ENCODE measurements at regions not wholly inside any gene's neighbourhood (a gene's known extent, or its start where the extent isn't known, plus 50 kb on each side); places are given as distances from the start of the nearest gene placed in this dataset.

- peaks cover 6% of the 10 kb centered on the region for H3K27me3 Mint-ChIP-seq (ENCODE audit: insufficient read depth)
- Histone ChIP-seq H3K9me3 (ENCODE audit: control insufficient read depth, low read length) (peaks cover 6% of the 10 kb centered on the region), H3K27me3 (ENCODE audit: control insufficient read depth, insufficient read depth, low read length, poor library complexity, severe bottlenecking) (peaks cover 21% of the 10 kb centered on the region), H3K9ac (ENCODE audit: extremely low read depth, low read length, poor library complexity, severe bottlenecking) (no peak overlapping the region), H3K4me1 (ENCODE audit: control insufficient read depth, insufficient read depth, low read length) (no peaks in the 10 kb centered on the region), H3K36me3 (ENCODE audit: control insufficient read depth, insufficient read depth, low read length) (no peaks in the 10 kb centered on the region), H3K4me3 (ENCODE audit: low read length) (no peak overlapping the region), H3K27ac (ENCODE audit: low read depth, low read length) (no peak overlapping the region)
- no peak for DNase-seq
- H3K27ac Mint-ChIP-seq, result no peak overlapping the region
- TF ChIP-seq CTCF (conservative IDR thresholded peaks at IDR 0.05), result no peak
- H3K4me1 Mint-ChIP-seq, result peaks cover 8% of the 10 kb centered on the region
- peaks cover 6% of the 10 kb centered on the region for H3K9me3 Mint-ChIP-seq
- H3K4me3 Mint-ChIP-seq, result no peak overlapping the region
- H3K36me3 Mint-ChIP-seq (ENCODE audit: low read depth), result no peaks in the 10 kb centered on the region
Measured at GRCh38 chr1:56054959-56055358, 524.4 kb downstream of the PLPP3 start.

GRCh38 chr1:56052041-56052440 lies 527.3 kb downstream of the PLPP3 start:
- 20 to 76% methylated on average over 1 to 2 of the region's 2 CpGs for WGBS, 2 experiments (ENCODE audit: insufficient coverage in 1 of 2, insufficient read length in 1 of 2)

GRCh38 chr1:56050911-56051310 lies 528.5 kb downstream of the PLPP3 start:
- Histone ChIP-seq H3K36me3 (ENCODE audit: control insufficient read depth, insufficient read depth, low read length) (no peaks in the 10 kb centered on the region), H3K27ac (ENCODE audit: low read depth, low read length) (no peak overlapping the region), H3K9ac (ENCODE audit: extremely low read depth, low read length, poor library complexity, severe bottlenecking) (no peak overlapping the region), H3K27me3 (ENCODE audit: control insufficient read depth, insufficient read depth, low read length, poor library complexity, severe bottlenecking) (peaks cover 27% of the 10 kb centered on the region), H3K4me3 (ENCODE audit: low read length) (no peak overlapping the region), H3K9me3 (ENCODE audit: control insufficient read depth, low read length) (peaks cover 6% of the 10 kb centered on the region), H3K4me1 (ENCODE audit: control insufficient read depth, insufficient read depth, low read length) (no peaks in the 10 kb centered on the region)
- peaks cover 6% of the 10 kb centered on the region for H3K27me3 Mint-ChIP-seq (ENCODE audit: insufficient read depth)
- no peak for DNase-seq
- no peaks in the 10 kb centered on the region for H3K4me1 Mint-ChIP-seq
- WGBS, 2 experiments (ENCODE audit: insufficient coverage in 1 of 2, insufficient read length in 1 of 2), result 91% methylated on average over 2 of the region's 2 CpGs; no CpG with 5 or more reads in 1 of the 2 experiments
- no peaks in the 10 kb centered on the region for H3K36me3 Mint-ChIP-seq (ENCODE audit: low read depth)
- H3K4me3 Mint-ChIP-seq, result no peak overlapping the region
- H3K27ac Mint-ChIP-seq, result no peak overlapping the region
- H3K9me3 Mint-ChIP-seq, result peaks cover 13% of the 10 kb centered on the region
- TF ChIP-seq CTCF (conservative IDR thresholded peaks at IDR 0.05), result no peak

More at GRCh38 chr1:56052041-56052440, 527.3 kb downstream of the PLPP3 start:
- Mint-ChIP-seq H3K4me3 (no peak overlapping the region), H3K36me3 (ENCODE audit: low read depth) (no peaks in the 10 kb centered on the region), H3K4me1 (no peaks in the 10 kb centered on the region), H3K27ac (no peak overlapping the region), H3K9me3 (peaks cover 13% of the 10 kb centered on the region), H3K27me3 (ENCODE audit: insufficient read depth) (peaks cover 6% of the 10 kb centered on the region)
- Histone ChIP-seq H3K27me3 (ENCODE audit: control insufficient read depth, insufficient read depth, low read length, poor library complexity, severe bottlenecking) (peaks cover 24% of the 10 kb centered on the region), H3K36me3 (ENCODE audit: control insufficient read depth, insufficient read depth, low read length) (no peaks in the 10 kb centered on the region), H3K4me3 (ENCODE audit: low read length) (no peak overlapping the region), H3K4me1 (ENCODE audit: control insufficient read depth, insufficient read depth, low read length) (no peaks in the 10 kb centered on the region), H3K9me3 (ENCODE audit: control insufficient read depth, low read length) (peaks cover 6% of the 10 kb centered on the region), H3K27ac (ENCODE audit: low read depth, low read length) (no peak overlapping the region), H3K9ac (ENCODE audit: extremely low read depth, low read length, poor library complexity, severe bottlenecking) (no peak overlapping the region)
- no peak for TF ChIP-seq CTCF (conservative IDR thresholded peaks at IDR 0.05)
- no peak for DNase-seq

Data from endodermal cell (in vitro differentiated cells).